Embryonic facial prominence (tissue), 1 donor: ENCODE measurements at regions not wholly inside any gene's neighbourhood (a gene's known extent, or its start where the extent isn't known, plus 50 kb on each side); places are given as distances from the start of the nearest gene placed in this dataset.

ENCODE experiments used
- DNase-seq: peaks from one replicate; pipeline ENCODE4 v3.0.0-alpha.2; 2016; ENCODE audit errors: extremely low spot score

DNA sequence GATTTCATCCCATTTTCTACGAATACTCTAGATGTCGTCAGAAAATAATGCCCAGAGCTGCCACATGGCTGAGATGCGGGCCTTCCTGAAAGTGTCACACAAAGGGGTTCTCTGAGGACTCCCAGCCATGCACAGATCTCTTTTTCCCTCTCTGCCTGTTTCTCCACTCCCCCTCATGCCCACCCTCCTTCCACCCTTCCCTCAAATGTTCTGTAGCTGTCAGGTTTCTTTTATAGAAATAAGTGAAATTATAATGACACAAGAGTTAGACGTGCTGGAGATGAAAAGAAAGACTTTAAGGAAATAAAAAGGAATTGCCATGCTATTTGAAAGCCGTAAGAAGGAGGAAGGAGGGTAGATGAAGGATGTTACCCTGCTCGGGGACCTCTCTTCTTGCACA lies 819.3 kb upstream of the CELF2 start:
- no peak for DNase-seq

DNA sequence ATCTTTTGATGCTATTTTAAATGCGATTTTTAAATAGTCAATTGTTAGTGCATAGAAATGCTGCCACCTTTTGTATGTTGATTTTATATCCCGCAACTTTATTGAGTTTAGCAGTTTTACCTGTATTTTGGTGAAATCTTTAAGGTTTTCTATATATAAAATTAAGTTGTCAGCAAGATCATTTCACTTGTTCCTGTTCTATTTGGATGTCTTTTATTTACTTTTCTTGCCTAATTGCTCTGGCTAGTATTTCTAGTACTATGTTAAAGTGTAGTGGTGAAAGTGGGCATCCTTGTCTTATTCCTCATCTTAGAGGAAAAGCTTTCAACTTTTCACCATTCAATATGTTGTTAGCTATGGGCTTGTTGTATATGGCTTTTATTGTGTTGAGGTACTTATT lies 813.3 kb upstream of the CELF2 start:
- no peak for DNase-seq

DNA sequence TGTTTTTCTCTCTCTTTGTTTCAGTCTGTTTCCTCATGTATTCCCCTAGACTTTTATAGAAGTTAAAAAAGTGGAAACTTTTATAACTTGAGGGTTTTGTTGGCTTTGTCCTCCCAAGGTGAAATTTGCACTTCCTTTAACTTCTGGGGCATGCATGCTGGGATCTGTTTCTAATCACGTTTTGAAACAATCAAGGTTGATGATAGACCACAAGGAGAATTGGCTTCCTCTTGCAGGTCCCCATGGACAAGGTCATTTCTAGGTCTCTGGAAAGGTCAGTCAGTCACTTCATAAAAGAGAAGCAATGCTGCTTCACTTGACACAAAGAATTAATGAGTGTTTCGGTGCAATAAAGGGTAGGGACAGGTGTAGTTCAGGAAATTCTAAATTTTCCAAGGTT lies 811.8 kb upstream of the CELF2 start:
- no peak for DNase-seq

GRCh38 chr10:10207538-10207937 lies 810.1 kb upstream of the CELF2 start:
- DNase-seq, result no peak

DNA sequence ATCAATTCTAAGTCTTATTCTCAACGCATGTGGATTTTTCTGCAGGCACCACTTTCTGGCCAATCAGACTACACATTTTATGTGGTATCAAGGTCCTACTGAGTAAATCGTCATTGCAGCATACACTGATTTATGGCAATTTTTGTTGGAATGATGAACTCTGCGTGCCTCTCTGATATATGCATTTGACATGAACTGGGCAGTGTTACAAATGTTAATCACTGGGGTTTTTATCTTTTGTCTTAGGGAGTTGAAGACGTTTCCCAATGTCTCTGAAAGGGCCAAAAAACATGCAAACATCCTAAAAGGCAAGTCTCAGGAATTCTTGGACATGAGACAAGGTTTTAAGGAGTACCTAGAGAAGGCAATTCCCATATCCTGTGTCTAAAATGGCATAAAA lies 809.5 kb upstream of the CELF2 start:
- no peak for DNase-seq

DNA sequence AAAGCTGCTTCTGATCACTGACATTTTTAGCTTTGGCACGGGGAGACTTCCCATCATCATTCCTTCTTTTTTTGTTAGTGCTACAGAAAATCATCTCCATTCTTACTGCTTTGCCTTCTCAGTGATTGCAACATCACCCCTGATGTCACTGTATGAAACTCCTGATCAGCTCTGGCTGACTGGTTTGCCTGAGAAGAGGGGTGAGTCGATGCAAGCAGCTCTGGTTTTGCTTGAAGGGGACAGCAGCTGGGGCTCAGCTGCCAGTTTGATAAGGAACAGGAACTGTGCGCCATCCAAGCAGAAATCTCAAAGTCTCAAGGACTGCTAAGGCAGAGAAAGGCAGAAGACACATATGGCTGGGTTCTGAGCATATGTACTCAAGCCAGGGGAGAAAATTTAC lies 808.5 kb upstream of the CELF2 start:
- no peak for DNase-seq

DNA sequence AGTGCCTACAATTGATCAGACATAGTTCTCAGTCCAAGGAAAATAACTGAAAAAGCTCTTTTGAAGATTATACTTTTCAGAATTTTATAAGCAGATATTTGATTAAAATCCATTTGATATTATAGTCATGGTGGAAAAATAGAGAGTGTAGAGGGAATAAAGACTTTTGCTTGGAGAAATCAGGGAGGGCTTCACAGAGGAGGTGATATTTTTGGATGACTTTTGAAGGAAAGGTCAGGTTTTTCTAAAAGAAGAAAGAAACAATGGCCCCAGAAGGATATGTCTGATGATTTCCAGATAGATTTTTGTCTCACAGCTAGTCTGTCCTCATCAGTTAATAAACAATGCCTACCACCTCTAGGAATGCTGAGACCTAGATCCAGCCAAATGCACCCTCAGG lies 806.3 kb upstream of the CELF2 start:
- no peak for DNase-seq

- no peak for DNase-seq
Observed at GRCh38 chr10:10213237-10213636, 804.4 kb upstream of the CELF2 start.

- DNase-seq, result no peak
Observed at GRCh38 chr10:10222304-10222841, 795.3 kb upstream of the CELF2 start.

- DNase-seq, result no peak
Observed at GRCh38 chr10:10223131-10223530, 794.5 kb upstream of the CELF2 start.

- DNase-seq, result no peak
Observed at GRCh38 chr10:10225136-10225676, 792.5 kb upstream of the CELF2 start.

DNA sequence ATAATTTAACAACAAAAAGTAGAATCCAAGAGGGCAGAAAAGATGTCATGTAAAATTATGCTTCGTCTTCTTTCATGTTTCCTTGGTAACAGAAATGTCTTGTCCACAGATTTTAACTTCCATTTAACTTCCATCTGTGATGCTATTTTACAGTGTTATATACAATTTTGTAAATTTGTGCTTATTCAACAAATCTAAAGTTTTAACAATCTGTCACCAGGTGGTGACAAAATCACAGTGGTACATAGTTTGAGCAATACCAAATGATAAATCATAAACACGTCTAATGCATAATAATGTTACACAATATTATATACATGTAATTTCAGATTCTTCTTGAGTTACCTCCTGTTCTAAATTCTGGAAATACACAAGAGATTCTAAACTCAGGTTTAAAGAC lies 784.4 kb upstream of the CELF2 start:
- no peak for DNase-seq

GRCh38 chr10:10235003-10235402 lies 782.7 kb upstream of the CELF2 start:
- no peak for DNase-seq

DNA sequence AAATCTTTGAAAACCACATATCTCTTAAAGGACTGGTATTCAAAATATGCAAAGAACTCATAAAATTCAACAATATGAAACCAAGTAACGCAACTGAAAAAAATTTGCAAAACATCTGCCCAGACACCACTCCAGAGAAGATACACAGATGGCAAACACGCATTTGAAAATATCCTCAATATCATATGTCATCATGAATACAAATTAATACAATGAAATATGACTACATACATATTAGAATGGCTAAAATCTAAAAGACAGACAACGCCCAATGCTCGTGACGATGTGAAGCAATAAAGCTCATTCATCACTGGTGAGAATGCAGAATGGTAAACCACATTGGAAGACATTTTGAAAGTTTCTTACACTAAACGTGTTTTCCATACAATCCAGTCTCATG lies 770.1 kb upstream of the CELF2 start:
- DNase-seq, result no peak

DNA sequence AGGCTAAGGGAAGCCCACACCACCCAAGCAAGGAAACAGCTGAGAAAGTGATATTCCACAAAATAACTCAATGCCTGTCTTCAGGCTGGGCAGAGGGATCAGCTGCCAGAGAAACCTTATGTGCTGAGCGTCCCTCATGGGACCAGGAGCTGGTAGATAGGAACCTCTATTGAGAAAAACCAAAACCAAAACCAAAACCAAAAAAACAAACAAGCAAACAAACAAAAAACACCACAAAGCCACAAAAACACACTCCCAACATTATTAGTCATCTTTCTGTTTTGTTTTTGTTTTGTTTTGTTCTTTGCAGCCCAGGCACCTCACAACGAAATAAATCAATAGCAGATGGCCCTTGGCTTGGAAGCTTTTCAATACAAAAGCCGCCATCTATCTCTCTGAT lies 760.8 kb upstream of the CELF2 start:
- DNase-seq, result no peak

DNA sequence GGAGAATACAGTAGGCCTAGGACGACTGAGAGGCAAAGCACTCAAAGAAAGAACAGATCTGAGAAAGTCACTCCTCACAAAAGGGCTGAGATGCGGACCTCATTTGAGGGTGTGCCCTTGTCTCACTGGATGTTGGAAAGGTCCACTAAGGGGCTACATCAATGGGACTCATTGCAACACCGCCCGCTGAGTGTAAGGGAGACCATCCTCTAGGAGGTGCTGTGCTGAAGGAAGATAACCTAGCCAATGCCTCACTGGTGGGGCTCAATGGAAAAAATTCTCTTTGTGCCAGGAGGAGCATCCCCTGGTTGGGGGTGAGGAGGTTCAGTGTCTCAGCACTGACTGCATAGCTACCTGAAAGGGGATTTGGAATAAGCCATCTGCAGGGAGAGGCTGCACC lies 758.7 kb upstream of the CELF2 start:
- DNase-seq, result no peak

- no peak for DNase-seq
Observed at GRCh38 chr10:10270126-10271050, 747.3 kb upstream of the CELF2 start.

DNA sequence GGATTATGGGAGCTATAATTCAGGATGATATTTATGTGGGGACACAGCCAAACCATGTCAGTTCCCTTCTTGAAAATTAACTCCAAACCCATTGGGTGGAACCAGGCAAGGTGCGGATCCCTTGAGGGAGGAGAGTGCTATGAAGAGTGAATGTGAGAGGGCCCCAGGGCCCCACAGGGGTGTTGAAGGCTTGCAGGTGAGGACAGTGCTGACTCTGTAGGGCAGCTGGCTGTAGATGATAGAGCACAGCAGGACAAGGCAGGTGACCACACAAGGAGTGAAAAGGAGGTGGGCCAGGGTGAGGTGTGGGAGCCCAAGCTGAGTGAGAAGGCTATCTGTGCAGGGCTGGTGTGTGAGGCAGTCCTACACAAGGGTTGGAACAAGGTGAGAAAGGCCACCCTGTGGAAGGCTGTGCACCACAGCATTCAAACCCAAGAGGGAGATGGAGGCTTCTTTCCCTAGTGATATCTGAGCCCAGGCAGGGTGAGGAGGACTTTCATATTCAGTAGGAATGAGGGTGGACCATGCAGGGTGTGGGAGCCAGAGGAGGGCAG lies 746.0 kb upstream of the CELF2 start:
- DNase-seq, result no peak

DNA sequence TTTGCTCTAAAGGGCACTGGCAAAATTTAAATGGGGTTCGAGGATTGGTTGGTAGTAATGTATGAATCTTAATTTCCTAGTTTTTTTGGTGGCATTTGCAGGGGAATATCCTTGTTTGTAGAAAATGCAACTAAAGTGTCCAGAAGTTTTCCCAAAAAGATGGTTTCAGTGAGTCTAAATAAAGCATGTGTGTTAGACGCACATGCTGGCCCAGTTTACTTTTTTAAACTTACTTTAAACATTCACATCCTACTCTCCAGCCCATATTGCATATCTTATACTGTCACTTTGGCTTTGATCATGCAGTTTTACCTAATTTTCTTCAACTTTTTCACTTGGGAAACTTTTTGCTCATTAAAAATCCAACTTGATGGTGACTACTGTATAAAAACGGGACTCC lies 744.0 kb upstream of the CELF2 start:
- DNase-seq, result no peak

DNA sequence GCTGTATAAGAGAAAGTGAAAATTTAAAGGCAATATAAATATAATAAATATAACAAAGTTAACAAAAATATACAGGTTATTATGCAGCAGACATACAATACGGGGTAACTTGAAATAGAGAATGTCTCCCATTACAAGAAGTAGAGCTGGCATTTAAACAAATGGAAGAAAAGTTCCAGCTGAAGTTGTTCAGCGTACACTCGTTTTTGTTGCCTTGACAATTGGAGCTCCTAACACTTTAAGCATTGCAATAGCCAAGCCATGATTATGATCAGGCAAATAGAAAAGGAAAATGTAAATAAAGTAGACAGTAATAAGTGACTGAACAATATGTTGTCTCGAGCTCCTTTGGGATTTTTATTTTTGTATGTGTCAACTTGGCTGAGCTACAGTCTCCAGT lies 737.8 kb upstream of the CELF2 start:
- DNase-seq, result no peak

DNA sequence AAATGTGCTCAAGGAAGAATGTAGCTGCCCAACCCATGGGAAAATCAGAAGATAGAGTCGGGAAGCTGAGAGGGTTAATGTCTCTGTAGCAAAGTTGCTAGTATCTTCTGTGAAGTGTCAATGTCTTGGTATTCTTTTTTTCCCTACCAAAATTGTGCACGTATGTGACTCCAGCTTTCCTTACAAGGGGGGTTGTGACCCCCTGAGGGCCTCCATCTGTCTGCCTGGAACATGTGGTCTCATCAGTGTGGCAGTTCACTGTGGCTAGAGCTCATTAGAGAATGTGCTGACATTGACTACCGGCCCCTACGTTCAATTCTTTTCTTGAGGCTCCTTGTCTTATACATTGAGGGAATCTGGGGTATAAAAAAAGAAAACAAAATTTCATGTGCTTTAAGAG lies 725.2 kb upstream of the CELF2 start:
- no peak for DNase-seq

GRCh38 chr10:10293041-10293440 lies 724.6 kb upstream of the CELF2 start:
- DNase-seq, result no peak

- DNase-seq, result no peak
Observed at GRCh38 chr10:10293481-10293951, 724.2 kb upstream of the CELF2 start.
